C1 segment of cervical spinal cord (tissue), 14 donors: ENCODE measurements at regions not wholly inside any gene's neighbourhood (a gene's known extent, or its start where the extent isn't known, plus 50 kb on each side); places are given as distances from the start of the nearest gene placed in this dataset.
"Not testable (repeated sequence)": the region's sequence is repeated elsewhere in the genome, so short reads cannot be mapped to it uniquely, and the experiment has no call there.

Experiments
- DNase-seq, 14 donors: peaks; one replicate each; lab custom pipeline; 2025; lab: John Stamatoyannopoulos, UW

GRCh38 chr9:7479300-7479699, 320.3 kb downstream of the DMAC1 start:
- DNase-seq, result no peak

- DNase-seq, result no peak
Observed at GRCh38 chr9:7478646-7479045, 320.9 kb downstream of the DMAC1 start.

- DNase-seq, result no peak
Observed at GRCh38 chr9:7467186-7467585, 332.4 kb downstream of the DMAC1 start.

GRCh38 chr9:7461791-7462190, 337.8 kb downstream of the DMAC1 start:
- no peak for DNase-seq

- DNase-seq, result no peak
Observed at GRCh38 chr9:7456793-7457530, 342.6 kb downstream of the DMAC1 start.

GRCh38 chr9:7456377-7456776, 343.2 kb downstream of the DMAC1 start:
- no peak for DNase-seq

GRCh38 chr9:7454624-7455023, 345.0 kb downstream of the DMAC1 start:
- DNase-seq, result peak in 4 of 14 donors; percentile 2 to 84 (median 8)

GRCh38 chr9:7452378-7452777, 347.2 kb downstream of the DMAC1 start:
- DNase-seq, result no peak

GRCh38 chr9:7451062-7451461, 348.5 kb downstream of the DMAC1 start:
- DNase-seq, result no peak

- DNase-seq, result no peak
Observed at GRCh38 chr9:7443541-7443940, 356.0 kb downstream of the DMAC1 start.

- no peak for DNase-seq
Observed at GRCh38 chr9:7439355-7439995, 360.1 kb downstream of the DMAC1 start.

- no peak for DNase-seq
Observed at GRCh38 chr9:7436754-7437153, 362.8 kb downstream of the DMAC1 start.

- no peak for DNase-seq
Observed at GRCh38 chr9:7433508-7434292, 365.9 kb downstream of the DMAC1 start.

- no peak for DNase-seq
Observed at GRCh38 chr9:7432989-7433388, 366.6 kb downstream of the DMAC1 start.

GRCh38 chr9:7417397-7417796, 382.2 kb downstream of the DMAC1 start:
- DNase-seq, result not testable (repeated sequence)

- DNase-seq, result no peak
Observed at GRCh38 chr9:7415836-7416235, 383.7 kb downstream of the DMAC1 start.

GRCh38 chr9:7408845-7409244, 390.7 kb downstream of the DMAC1 start:
- no peak for DNase-seq

GRCh38 chr9:7407246-7407645, 392.3 kb downstream of the DMAC1 start:
- DNase-seq, result no peak

GRCh38 chr9:7405924-7406604, 393.5 kb downstream of the DMAC1 start:
- no peak for DNase-seq

- no peak for DNase-seq
Observed at GRCh38 chr9:7403839-7404487, 395.6 kb downstream of the DMAC1 start.

GRCh38 chr9:7403028-7403389, 396.6 kb downstream of the DMAC1 start:
- DNase-seq, result no peak
